Mucosa of stomach (tissue), 1 donor: ENCODE measurements at regions not wholly inside any gene's neighbourhood (a gene's known extent, or its start where the extent isn't known, plus 50 kb on each side); places are given as distances from the start of the nearest gene placed in this dataset.

Source experiments
- H3K27me3 ChIP-seq: one replicate; pipeline ENCODE4 v1.7.0; 2013; ENCODE audit warnings: mild to moderate bottlenecking, low read length; ENCODE audit not compliant: control insufficient read depth, insufficient read depth
- H3K36me3 ChIP-seq: one replicate; pipeline ENCODE4 v1.7.0; 2013; ENCODE audit warnings: low read length; ENCODE audit not compliant: control insufficient read depth, insufficient read depth
- H3K4me1 ChIP-seq: one replicate; pipeline ENCODE4 v1.7.0; 2013; ENCODE audit warnings: mild to moderate bottlenecking, low read length; ENCODE audit not compliant: control insufficient read depth, insufficient read depth
- H3K4me3 ChIP-seq: one replicate; pipeline ENCODE4 v1.7.0; 2013; ENCODE audit warnings: low read length
- H3K9ac ChIP-seq: one replicate; pipeline ENCODE4 v1.7.0; 2013; ENCODE audit warnings: mild to moderate bottlenecking, low read length, moderate library complexity
- H3K9me3 ChIP-seq: one replicate; pipeline ENCODE4 v1.7.0; 2013; ENCODE audit warnings: mild to moderate bottlenecking, low read length, moderate library complexity; ENCODE audit not compliant: control insufficient read depth
- donor health status: Pancreatic carcinoma.

DNA sequence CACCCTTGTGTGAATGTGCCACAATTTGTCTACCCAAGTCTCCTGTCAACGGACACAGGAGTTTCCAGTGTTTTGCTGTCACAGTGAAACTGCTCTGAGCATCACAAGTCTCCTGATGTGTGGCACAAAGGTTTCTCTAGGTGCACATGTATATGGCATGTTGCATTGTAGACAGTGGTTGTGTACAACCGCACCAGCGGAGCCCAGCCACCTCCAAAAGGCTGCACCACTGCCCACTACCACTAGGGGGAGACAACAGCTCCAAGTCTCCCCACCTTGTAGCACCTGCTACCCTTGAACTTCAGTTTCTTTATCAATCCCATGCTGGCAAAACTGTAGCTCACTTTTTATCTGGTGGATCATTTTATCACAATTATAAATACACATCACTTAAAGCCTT, 95.5 kb upstream of the ZNF469 start:
- Histone ChIP-seq H3K9me3 (peaks cover 8% of the 10 kb centered on the region), H3K4me1 (peaks cover 5% of the 10 kb centered on the region), H3K36me3 (no peaks in the 10 kb centered on the region), H3K4me3 (no peak overlapping the region), H3K9ac (no peak overlapping the region), H3K27me3 (no peaks in the 10 kb centered on the region)

DNA sequence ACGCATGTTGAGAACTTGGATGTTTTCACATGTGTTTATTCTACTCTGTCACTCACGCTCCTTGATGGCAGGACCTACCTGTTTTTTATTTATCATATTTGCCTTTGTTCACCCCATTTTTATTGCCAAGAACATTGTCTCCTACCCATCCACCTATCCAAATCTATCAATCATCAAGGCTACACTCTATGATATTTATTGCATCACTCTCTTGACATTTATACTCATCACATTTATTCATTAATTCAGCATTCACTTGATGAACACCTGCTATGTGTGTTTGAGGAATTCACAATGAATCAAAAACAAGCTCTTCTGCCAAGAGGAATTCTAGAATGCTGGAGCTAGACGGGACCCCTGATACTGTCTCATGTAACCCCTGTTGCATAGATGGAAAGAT, 94.5 kb upstream of the ZNF469 start:
- Histone ChIP-seq H3K9me3 (peaks cover 8% of the 10 kb centered on the region), H3K27me3 (no peaks in the 10 kb centered on the region), H3K4me1 (no peaks in the 10 kb centered on the region), H3K4me3 (no peak overlapping the region), H3K9ac (no peak overlapping the region), H3K36me3 (no peaks in the 10 kb centered on the region)

DNA sequence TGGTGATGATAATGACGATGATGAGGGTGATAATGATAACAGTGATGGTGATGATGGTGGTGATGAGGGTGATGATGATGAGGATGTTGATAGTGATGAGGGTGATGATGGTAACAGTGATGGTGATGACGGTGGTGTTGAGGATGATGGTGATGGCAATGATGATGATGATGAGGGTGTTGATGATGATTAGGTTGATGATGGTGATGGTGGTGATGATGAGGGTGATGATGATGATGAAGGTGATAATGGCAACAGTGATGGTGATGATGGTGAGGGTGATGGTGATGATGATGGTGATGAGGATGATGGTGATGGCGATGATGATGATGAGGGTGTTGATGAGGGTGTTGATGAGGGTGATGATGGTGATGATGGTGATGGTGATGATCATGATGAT, 93.8 kb upstream of the ZNF469 start:
- Histone ChIP-seq H3K36me3 (no peaks in the 10 kb centered on the region), H3K4me1 (no peaks in the 10 kb centered on the region), H3K4me3 (no peak overlapping the region), H3K9ac (no peak overlapping the region), H3K9me3 (peaks cover 8% of the 10 kb centered on the region), H3K27me3 (no peaks in the 10 kb centered on the region)

DNA sequence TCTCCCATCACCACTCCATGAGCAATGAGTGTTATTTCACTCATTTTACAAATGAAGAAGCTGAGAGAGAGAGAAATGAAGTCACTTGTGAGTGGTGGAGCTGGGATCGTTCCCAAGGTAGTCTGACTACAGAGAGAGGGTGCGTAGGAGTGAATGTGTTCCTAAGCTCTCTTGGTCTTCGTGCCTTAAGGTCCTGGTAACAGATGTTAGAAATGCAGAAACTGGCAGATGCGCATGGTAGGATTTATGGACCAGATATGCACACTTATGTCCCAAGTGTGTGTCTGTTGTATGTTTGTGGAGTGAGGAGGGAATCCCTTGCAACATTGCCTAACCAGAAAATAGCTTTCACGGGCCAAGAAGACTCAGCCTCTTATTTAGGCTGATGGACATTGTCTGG, 93.2 kb upstream of the ZNF469 start:
- no peaks in the 10 kb centered on the region for H3K27me3 ChIP-seq

GRCh38 chr16:88289968-88290401, 92.8 kb upstream of the ZNF469 start:
- H3K9me3 ChIP-seq = peaks cover 8% of the 10 kb centered on the region
- H3K4me1 ChIP-seq = no peaks in the 10 kb centered on the region
- H3K27me3 ChIP-seq = no peaks in the 10 kb centered on the region
- H3K4me3 ChIP-seq = no peak overlapping the region
- H3K9ac ChIP-seq = no peak overlapping the region
- no peaks in the 10 kb centered on the region for H3K36me3 ChIP-seq

More for the DNA sequence above, 93.2 kb upstream of the ZNF469 start:
- no peaks in the 10 kb centered on the region for H3K4me1 ChIP-seq
- no peak overlapping the region for H3K4me3 ChIP-seq
- H3K36me3 ChIP-seq = no peaks in the 10 kb centered on the region
- H3K9me3 ChIP-seq = peaks cover 8% of the 10 kb centered on the region
- no peak overlapping the region for H3K9ac ChIP-seq

DNA sequence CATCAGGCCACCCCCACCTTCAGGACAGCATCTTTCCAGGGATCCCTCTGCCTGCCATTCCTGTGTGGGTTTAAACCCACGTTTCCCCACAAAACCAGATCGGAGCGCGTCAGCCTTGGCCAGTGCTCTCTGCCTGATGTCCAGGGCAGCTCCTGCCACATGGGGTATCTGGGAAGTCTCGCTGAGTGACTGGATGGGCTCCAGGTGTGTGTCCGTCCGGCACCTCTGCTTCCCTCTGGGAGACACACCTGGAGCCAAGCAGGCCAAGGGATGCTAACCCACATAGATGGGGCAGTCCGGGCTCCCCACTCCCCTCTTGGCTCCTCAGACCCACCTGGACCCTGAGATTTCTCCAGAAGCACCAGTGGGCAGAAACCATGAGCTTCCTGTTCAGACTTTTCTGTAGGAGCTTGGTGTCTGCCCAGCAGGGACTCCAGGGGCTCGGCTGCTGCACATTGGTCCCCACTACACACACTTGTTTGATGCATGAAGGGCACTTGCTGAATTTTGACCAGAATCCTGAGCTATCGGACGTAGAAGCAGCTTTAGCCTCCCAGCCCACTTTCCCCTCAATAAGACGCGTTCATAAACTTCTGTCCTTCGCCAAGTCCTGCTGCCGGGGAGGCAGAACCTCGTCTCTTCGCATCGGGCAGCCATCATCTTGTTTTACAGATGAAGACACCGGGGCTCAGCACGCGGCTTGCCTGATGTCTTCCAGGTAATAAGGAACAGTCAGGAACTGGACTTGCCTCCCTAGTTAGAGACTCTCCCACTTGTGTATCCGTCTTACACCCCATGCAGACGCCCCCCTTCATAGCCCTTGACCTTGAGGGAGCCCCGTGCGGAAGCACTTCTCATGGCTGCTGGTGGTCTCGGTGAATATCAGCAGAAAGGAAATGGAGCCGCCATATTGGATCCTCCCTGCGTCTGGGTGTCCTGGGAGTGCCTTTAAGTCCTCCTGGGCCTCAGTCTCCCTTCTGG, 91.6 kb upstream of the ZNF469 start:
- H3K4me3 ChIP-seq = no peak overlapping the region
- H3K4me1 ChIP-seq = no peaks in the 10 kb centered on the region
- no peak overlapping the region for H3K9ac ChIP-seq
- H3K36me3 ChIP-seq = no peaks in the 10 kb centered on the region
- H3K27me3 ChIP-seq = no peaks in the 10 kb centered on the region
- peaks cover 8% of the 10 kb centered on the region for H3K9me3 ChIP-seq

DNA sequence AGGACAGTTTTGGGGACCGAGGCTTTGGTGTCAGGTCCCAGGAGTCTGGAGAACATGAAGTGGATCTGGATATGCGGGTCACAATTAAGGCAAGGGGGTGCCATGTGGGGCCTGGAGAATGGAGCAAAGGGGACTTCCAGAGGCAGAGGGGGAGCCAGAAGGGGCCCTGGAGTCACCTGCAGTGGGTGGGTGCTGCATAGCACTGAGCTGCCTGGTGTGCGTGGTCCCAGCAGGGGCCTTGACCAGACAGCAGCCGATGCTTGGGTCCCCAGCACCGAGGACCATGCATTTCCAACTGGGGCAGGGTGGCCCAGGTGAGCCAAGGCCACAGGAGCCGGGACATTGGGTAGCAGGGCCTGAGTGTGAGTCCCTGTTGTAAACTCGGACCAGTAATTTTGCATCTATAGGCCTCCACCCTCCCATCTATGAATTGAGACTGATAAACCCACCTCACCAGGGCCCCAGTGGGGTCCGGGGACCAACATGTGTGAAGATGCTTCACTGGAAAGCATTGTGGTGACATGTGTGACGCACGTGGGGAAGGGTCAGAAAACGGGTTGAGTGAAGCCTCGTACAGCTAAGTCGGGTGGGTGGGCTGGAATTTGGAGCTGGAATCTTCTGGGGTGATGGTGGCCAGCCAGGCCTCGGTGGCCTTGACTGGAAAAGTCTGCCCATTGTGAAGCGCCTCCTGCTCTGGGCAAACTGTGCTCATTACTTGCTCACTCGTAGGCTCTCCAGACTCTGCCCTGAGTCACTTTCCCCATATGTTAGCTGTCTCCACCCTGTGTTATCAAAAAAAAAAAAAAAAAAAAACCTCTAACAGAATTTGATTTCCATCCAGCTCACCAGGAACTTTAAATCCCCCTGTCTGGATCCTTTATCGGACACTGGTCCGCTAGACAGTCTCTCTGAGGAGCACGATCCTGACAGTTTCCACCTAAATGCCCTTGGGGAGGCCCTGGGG, 90.5 kb upstream of the ZNF469 start:
- no peaks in the 10 kb centered on the region for H3K27me3 ChIP-seq
- H3K4me3 ChIP-seq = no peak overlapping the region
- H3K36me3 ChIP-seq = no peaks in the 10 kb centered on the region
- H3K9ac ChIP-seq = no peak overlapping the region
- no peaks in the 10 kb centered on the region for H3K9me3 ChIP-seq
- H3K4me1 ChIP-seq = no peaks in the 10 kb centered on the region

GRCh38 chr16:88293097-88293496, 89.7 kb upstream of the ZNF469 start:
- H3K27me3 ChIP-seq = no peaks in the 10 kb centered on the region
- no peak overlapping the region for H3K4me3 ChIP-seq
- no peaks in the 10 kb centered on the region for H3K9me3 ChIP-seq
- no peaks in the 10 kb centered on the region for H3K36me3 ChIP-seq
- H3K4me1 ChIP-seq = no peaks in the 10 kb centered on the region
- H3K9ac ChIP-seq = no peak overlapping the region

GRCh38 chr16:88295671-88296436, 86.9 kb upstream of the ZNF469 start:
- Histone ChIP-seq H3K9me3 (no peaks in the 10 kb centered on the region), H3K4me1 (no peaks in the 10 kb centered on the region), H3K36me3 (no peaks in the 10 kb centered on the region), H3K27me3 (no peaks in the 10 kb centered on the region), H3K9ac (no peak overlapping the region), H3K4me3 (no peak overlapping the region)

GRCh38 chr16:88296437-88297177, 86.2 kb upstream of the ZNF469 start:
- Histone ChIP-seq H3K4me3 (no peak overlapping the region), H3K9me3 (no peaks in the 10 kb centered on the region), H3K27me3 (no peaks in the 10 kb centered on the region), H3K4me1 (no peaks in the 10 kb centered on the region), H3K36me3 (no peaks in the 10 kb centered on the region), H3K9ac (no peak overlapping the region)

DNA sequence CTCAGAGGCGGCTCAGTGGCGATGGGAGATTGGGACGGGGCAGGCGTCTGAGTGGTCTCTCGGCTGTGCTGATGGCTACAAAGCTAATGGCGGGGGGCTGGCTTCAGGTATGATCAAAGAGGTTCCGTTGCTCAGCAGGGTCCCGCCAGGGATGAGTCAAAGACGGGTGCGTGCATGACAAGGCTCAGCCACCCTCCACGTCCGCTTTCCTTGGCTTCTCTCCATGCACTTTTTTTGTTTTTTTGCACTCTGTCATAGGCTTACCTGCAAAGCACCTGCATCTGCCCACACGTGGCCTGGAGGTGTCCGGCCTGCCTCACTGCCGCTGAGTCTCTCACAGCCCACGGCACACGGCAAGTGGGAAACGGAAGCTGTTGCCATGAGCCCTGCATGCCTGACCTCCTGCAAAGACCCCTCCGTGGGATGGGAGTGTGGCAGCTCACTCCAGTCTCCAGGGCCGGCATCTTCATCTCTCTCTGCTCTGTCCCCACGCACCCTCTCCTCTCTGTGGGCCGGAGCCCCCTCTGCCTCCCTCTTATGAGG, 85.5 kb upstream of the ZNF469 start:
- Histone ChIP-seq H3K27me3 (no peaks in the 10 kb centered on the region), H3K9me3 (no peaks in the 10 kb centered on the region), H3K4me3 (no peak overlapping the region), H3K9ac (no peak overlapping the region), H3K4me1 (no peaks in the 10 kb centered on the region), H3K36me3 (no peaks in the 10 kb centered on the region)
